ENCODE measurements at regions not wholly inside any gene's neighbourhood (a gene's known extent, or its start where the extent isn't known, plus 50 kb on each side); places are given as distances from the start of the nearest gene placed in this dataset.

GRCh38 chr6:41454189-41454789, 91.9 kb upstream of the FOXP4 start:
- Mint-ChIP-seq H3K4me3 (no peak overlapping the region), H3K27ac (no peak overlapping the region), H3K4me1 (peaks cover 52% of the 10 kb centered on the region), H3K36me3 (no peaks in the 10 kb centered on the region), H3K9me3 (no peaks in the 10 kb centered on the region), H3K27me3 (ENCODE audit: insufficient read depth, low read depth) (peaks cover 6% of the 10 kb centered on the region)
- Histone ChIP-seq H3K27ac (no peak overlapping the region), H4K20me1 (ENCODE audit: low read depth) (no peaks in the 10 kb centered on the region), H3K4me1 (peaks cover 33% of the 10 kb centered on the region), H3K4me3 (no peak overlapping the region), H3F3A (ENCODE audit: low read depth) (no peaks in the 10 kb centered on the region), H3K9ac (no peak overlapping the region), H3K4me2 (no peak overlapping the region), H3K9me3 (ENCODE audit: low read depth) (no peaks in the 10 kb centered on the region), H3K27me3 (no peaks in the 10 kb centered on the region), H2AFZ (replicated peaks) (no peak overlapping the region), H3K79me2 (ENCODE audit: low read depth) (no peaks in the 10 kb centered on the region), H3K36me3 (no peaks in the 10 kb centered on the region)
- no peak for TF ChIP-seq EZH2 (IDR thresholded peaks at IDR 0.05)
- no peak for DNase-seq (ENCODE audit: low spot score)

GRCh38 chr6:41455410-41455809, 90.8 kb upstream of the FOXP4 start:
- TF ChIP-seq EZH2phosphoT487 (IDR thresholded peaks at IDR 0.05) = no peak
- no peak for TF ChIP-seq CTCF (IDR thresholded peaks at IDR 0.05)
- TF ChIP-seq EZH2 (IDR thresholded peaks at IDR 0.05) = no peak
- no peaks in the 10 kb centered on the region for H3K79me2 ChIP-seq (ENCODE audit: low read depth)
- no peaks in the 10 kb centered on the region for H3F3A ChIP-seq (ENCODE audit: low read depth)
- DNase-seq (ENCODE audit: low spot score) = no peak
- H3K9me3 ChIP-seq (ENCODE audit: low read depth) = no peaks in the 10 kb centered on the region
- H3K36me3 ChIP-seq = no peaks in the 10 kb centered on the region
- H3K4me2 ChIP-seq = no peak overlapping the region
- H3K4me3 ChIP-seq = no peak overlapping the region
- no peaks in the 10 kb centered on the region for H3K27me3 ChIP-seq
- no peak overlapping the region for H2AFZ ChIP-seq (replicated peaks)
- Mint-ChIP-seq H3K4me3 (no peak overlapping the region), H3K27me3 (ENCODE audit: insufficient read depth, low read depth) (peaks cover 6% of the 10 kb centered on the region), H3K9me3 (no peaks in the 10 kb centered on the region), H3K27ac (peak overlapping the region; percentile 43), H3K4me1 (peaks cover 44% of the 10 kb centered on the region), H3K36me3 (no peaks in the 10 kb centered on the region)
- no peak overlapping the region for H3K9ac ChIP-seq
- peaks cover 33% of the 10 kb centered on the region for H3K4me1 ChIP-seq
- H3K27ac ChIP-seq = no peak overlapping the region
- no peaks in the 10 kb centered on the region for H4K20me1 ChIP-seq (ENCODE audit: low read depth)

DNA sequence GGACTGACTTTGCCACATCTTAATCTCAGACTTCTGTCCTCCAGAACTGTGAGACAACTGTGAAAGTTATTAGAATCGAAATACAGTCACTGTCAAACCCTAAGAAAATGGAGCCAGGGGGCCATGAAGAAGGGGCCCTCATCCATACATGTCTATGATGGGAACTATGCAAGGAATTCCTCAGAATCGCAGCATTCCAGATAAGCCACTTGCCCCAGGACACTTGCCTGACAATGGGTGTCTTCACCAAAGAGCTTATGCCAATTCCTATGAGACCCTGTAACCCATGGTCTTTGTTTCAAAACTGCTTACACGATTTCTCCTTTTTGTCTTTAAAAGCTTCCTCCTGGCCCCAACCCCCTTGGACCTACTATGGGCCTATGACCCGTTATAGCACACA, 90.4 kb upstream of the FOXP4 start:
- H3K4me1 Mint-ChIP-seq = peaks cover 40% of the 10 kb centered on the region
- no peak overlapping the region for H3K4me3 Mint-ChIP-seq
- H3K27me3 Mint-ChIP-seq (ENCODE audit: insufficient read depth, low read depth) = peaks cover 8% of the 10 kb centered on the region
- H3K27ac Mint-ChIP-seq = peak overlapping the region; percentile 44
- H2AFZ ChIP-seq (replicated peaks) = no peak overlapping the region
- H3K9me3 Mint-ChIP-seq = no peaks in the 10 kb centered on the region
- H3K36me3 ChIP-seq = no peaks in the 10 kb centered on the region
- H3K27me3 ChIP-seq = peaks cover 2% of the 10 kb centered on the region
- peak; percentile 36 for DNase-seq (ENCODE audit: low spot score)
- H3K27ac ChIP-seq = no peak overlapping the region
- no peaks in the 10 kb centered on the region for H3K9me3 ChIP-seq (ENCODE audit: low read depth)
- H3K79me2 ChIP-seq (ENCODE audit: low read depth) = no peaks in the 10 kb centered on the region
- no peak overlapping the region for H3K4me2 ChIP-seq
- H3K9ac ChIP-seq = no peak overlapping the region
- no peaks in the 10 kb centered on the region for H3K36me3 Mint-ChIP-seq
- H3F3A ChIP-seq (ENCODE audit: low read depth) = no peaks in the 10 kb centered on the region
- TF ChIP-seq EZH2 (IDR thresholded peaks at IDR 0.05) (no peak), EZH2phosphoT487 (IDR thresholded peaks at IDR 0.05) (no peak), CTCF (IDR thresholded peaks at IDR 0.05) (no peak)
- no peak overlapping the region for H3K4me3 ChIP-seq
- H4K20me1 ChIP-seq (ENCODE audit: low read depth) = no peaks in the 10 kb centered on the region
- peaks cover 30% of the 10 kb centered on the region for H3K4me1 ChIP-seq

GRCh38 chr6:41457303-41457670, 88.9 kb upstream of the FOXP4 start:
- no peaks in the 10 kb centered on the region for H3K36me3 Mint-ChIP-seq
- H3K9ac ChIP-seq = no peak overlapping the region
- no peaks in the 10 kb centered on the region for H4K20me1 ChIP-seq (ENCODE audit: low read depth)
- H3K79me2 ChIP-seq (ENCODE audit: low read depth) = no peaks in the 10 kb centered on the region
- H3K27ac ChIP-seq = no peak overlapping the region
- H3K4me3 ChIP-seq = no peak overlapping the region
- no peaks in the 10 kb centered on the region for H3K9me3 ChIP-seq (ENCODE audit: low read depth)
- H3K9me3 Mint-ChIP-seq = no peaks in the 10 kb centered on the region
- H3K4me2 ChIP-seq = no peak overlapping the region
- H3K27me3 ChIP-seq = peaks cover 16% of the 10 kb centered on the region
- peaks cover 26% of the 10 kb centered on the region for H3K4me1 ChIP-seq
- peaks cover 9% of the 10 kb centered on the region for H3K27me3 Mint-ChIP-seq (ENCODE audit: insufficient read depth, low read depth)
- no peak overlapping the region for H2AFZ ChIP-seq (replicated peaks)
- no peak for TF ChIP-seq CTCF (IDR thresholded peaks at IDR 0.05)
- DNase-seq (ENCODE audit: low spot score) = no peak
- H3K4me3 Mint-ChIP-seq = no peak overlapping the region
- peaks cover 26% of the 10 kb centered on the region for H3K4me1 Mint-ChIP-seq
- H3F3A ChIP-seq (ENCODE audit: low read depth) = no peaks in the 10 kb centered on the region
- peak overlapping the region; percentile 50 for H3K27ac Mint-ChIP-seq
- no peaks in the 10 kb centered on the region for H3K36me3 ChIP-seq
